ENCODE measurements at regions not wholly inside any gene's neighbourhood (a gene's known extent, or its start where the extent isn't known, plus 50 kb on each side); places are given as distances from the start of the nearest gene placed in this dataset.
"Not testable (repeated sequence)": the region's sequence is repeated elsewhere in the genome, so short reads cannot be mapped to it uniquely, and the experiment has no call there.

DNA sequence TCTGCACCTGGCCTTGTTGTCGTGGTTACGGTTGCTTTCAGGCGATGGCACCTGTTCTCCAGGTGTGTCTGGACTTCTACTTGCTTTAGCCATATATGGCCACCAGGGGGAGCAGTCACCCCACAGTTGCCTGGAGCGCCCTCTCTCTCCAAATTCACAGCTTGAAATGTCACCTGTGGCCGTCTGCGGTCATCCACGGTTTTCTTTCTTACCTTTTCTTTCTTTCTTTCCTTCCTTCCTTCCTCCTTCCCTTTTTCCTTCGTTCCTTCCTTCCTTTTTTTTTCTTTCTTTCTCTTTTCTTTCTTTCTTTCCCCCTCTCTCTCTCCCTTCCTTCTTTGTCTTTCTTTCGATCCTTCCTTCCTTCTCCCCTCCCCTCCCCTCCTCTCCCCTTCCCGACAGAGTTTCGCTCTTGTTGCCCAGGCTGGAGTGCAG is 150.5 kb upstream of the VKORC1L1 start:
- DNase-seq, result peak in 7 of 56 donors; percentile 0 to 3 (median 1)

- DNase-seq, result not testable (repeated sequence)
These were observed 145.7 kb upstream of the VKORC1L1 start for GRCh38 chr7:65727182-65727581.

DNA sequence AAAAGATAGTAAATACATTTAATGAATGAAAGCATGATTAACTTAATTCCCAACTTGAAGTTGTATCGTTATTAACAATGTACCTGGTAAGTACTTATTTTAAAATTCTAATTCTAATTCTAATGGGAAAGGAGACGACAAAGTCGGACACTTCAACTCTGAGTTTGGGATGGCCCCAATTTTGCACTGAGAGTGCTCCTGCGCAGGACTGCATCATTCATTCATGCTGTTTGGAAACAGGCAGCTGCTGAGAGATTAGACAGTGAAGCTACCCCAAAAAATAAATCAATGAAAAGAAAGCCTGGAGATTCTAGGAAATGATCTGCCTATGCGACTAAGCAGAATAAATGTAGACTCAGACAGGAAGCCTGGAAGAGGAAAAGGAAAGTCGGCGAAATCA is 141.7 kb upstream of the VKORC1L1 start:
- DNase-seq, result no peak

GRCh38 chr7:65731562-65732035 is 141.3 kb upstream of the VKORC1L1 start:
- no peak for DNase-seq

DNA sequence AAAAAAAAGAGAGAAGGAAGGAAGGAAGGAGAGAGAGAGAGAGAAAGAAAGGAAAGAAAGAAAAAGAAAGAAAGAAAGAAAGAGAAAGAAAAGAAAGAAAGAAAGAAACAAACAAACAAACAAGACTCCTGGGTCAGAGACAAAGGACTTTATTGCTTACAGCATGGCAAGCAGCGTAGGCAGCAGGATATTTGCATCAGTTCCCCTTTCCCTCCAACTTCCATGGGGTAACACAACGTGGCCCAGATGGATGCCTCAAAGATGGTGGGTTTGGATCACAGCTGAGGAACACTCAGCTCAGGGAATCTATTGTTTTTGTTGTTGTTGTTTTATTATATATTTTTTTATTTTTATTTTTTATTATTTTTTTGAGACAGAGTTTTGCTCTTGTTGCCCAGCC is 128.5 kb upstream of the VKORC1L1 start:
- no peak for DNase-seq

DNA sequence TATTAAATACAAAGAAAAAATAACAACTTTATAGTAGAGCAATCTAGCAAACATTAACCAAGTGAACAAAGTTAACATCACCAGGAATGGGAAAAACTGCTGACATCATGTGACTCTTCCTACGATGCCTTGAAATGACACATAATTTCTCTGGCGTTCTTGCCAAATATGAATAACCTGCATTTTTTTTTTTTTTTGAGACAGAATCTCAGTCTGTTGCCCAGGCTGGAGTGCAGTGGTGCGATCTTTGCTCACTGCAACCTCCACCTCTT is 126.5 kb upstream of the VKORC1L1 start:
- no peak for DNase-seq

- no peak for DNase-seq
These were observed 123.8 kb upstream of the VKORC1L1 start for GRCh38 chr7:65749039-65749438.

GRCh38 chr7:65749518-65749917 is 123.4 kb upstream of the VKORC1L1 start:
- DNase-seq, result no peak

DNA sequence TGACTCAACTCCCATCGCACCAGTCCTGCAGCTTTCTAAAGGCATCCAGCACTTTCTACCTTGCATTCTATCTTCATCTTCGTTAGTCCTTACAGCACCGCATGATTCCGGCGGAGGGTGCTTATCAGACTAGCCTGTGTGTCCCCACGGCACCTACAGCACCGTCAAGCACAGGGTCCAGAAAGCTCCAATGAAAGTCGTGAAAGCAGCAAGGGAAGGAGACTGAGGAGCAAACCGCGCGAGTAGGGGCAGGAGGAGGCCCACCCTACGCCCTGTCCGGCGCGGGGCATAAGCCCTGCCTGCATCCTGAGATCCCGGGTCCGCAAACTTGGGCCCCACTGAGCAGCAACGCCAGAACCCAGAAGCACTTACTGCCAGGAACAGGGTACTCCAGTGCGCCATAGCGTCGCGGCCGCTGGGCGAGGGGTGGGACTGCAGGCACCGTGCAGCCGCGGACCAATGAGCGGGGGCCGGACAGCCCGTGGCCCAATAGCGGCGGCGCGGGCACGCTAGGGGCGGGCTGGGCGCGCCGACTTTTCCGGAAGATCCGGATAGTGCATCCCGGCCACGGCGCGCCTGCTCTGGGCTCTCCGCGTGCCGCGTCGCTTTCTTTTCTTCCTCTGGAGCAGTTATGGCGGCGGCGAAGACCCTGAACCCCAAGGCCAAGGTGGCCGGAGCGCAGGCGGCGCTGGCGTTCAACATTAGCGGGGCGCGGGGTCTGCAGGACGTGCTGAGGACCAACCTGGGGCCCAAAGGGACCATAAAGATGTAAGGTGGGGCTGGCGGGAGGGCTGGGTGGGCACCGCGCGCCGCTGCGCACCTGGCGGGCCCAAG is 122.1 kb upstream of the VKORC1L1 start:
- peak; percentile 42 to 93 (median 82) for DNase-seq

DNA sequence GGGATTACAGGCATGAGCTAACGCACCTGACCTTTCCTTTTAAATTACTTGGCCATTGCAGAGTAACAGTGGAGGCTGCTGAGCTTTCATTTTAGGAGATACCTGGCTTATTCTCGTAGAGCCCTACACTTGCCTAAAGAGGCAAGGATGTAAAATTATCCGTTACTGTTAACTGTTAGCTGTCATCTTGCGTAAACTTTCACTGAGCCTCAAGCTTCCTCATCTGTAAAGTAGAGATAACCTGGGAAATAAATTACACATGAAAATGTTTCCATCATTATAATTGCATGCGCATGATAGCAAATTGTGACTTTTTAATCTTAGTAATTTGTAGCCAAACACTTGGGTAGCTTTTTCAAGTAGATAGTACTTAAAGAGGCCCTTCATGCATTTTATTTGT is 118.8 kb upstream of the VKORC1L1 start:
- not testable (repeated sequence) for DNase-seq

- not testable (repeated sequence) for DNase-seq
These were observed 113.9 kb upstream of the VKORC1L1 start for GRCh38 chr7:65758991-65759390.

DNA sequence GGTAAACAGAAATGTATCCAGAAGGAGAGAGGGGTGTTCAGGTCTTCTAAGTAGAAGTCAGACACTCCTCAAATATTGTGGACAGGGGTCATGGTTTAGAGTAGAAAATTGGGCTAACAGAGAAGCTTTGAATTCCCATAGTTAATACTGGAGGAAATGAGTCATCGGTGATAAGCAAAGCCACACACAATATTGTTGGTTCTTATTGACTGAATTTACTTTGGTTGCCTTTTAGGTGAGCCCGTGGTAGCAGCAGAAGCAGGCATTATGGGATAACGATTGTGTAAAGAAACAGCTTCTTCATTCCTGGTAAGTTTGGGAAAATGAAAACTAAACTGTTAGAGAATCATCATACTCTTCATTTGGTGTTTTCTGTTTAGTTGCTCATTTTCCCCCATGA is 110.2 kb upstream of the VKORC1L1 start:
- DNase-seq, result not testable (repeated sequence)

GRCh38 chr7:65763114-65763513 is 109.8 kb upstream of the VKORC1L1 start:
- not testable (repeated sequence) for DNase-seq

DNA sequence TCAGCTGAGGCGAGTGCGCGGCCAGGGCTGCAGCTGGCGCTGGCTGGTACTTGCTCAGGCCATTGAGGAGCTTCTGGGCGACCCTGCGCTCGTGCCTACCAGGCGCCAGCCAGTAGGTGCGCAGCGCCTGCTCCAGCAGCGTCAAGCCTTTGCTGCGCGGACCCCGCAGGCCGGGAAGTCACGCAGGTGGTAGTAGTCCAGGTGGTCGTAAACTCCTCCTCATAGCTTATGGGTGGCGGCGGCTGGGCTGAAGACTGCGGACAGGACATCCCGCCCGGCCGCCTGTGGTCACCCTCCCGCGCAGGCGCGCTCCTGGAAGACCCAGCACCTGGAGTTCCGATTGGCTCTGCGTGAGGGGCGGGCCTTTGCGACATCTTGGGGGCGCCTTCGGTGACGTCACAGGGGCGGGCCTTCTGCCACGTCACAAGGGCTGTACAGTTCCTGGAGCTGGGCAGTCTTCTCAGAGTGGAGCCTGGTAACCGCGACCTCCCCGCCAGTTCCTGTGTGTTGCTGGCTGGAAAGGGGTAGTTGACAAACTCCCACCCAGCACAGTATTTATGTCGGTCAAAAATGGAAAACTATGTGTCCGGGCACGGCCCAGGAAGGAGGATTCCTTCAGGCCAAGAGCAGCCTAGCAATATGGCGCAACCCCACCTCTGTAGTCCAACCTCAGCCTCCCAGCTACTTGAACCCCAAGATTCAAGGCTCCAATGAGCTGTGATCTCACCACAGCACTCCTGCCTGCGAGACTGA is 102.2 kb upstream of the VKORC1L1 start:
- DNase-seq, result peak; percentile 65 to 99 (median 91)

DNA sequence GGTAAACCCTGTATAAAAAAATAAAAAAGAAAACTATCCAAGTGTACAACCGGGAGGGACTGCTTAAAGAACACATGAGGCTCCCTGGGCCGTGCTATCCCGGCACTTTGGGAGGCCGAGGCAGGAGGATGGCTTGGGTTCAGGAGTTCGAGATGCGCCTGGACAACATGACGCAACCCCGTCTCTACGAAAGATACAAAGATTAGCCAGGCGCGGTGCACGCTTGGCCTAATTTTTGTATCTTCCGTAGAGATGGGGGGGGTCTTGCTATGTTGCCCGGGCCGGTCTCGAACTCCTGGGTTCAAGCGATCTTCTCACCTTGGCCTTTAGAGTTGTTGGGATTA is 101.7 kb upstream of the VKORC1L1 start:
- DNase-seq, result not testable (repeated sequence)

GRCh38 chr7:65776677-65777076 is 96.2 kb upstream of the VKORC1L1 start:
- not testable (repeated sequence) for DNase-seq

- not testable (repeated sequence) for DNase-seq
These were observed 82.9 kb upstream of the VKORC1L1 start for GRCh38 chr7:65789943-65790342.

DNA sequence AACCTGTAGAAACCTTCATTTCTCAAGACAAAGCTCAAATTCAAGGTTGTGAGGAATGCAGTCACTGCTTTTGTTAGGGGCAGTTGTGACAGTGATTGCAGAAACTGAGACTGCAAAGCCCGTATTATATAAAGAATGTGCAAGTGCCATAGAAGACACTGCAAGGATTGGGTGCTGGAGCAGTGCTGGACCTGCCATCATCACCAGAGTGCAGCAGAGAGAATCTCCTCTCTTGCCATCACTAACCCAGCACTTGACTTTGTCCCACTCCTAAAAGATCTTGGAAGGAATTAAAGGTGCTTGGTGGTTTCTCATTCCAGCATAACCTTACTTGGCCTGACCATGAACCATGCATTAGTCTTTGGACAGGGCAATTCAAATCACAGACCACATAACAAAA is 81.1 kb upstream of the VKORC1L1 start:
- DNase-seq, result not testable (repeated sequence)

- DNase-seq, result not testable (repeated sequence)
These were observed 80.1 kb upstream of the VKORC1L1 start for GRCh38 chr7:65792726-65793125.

- not testable (repeated sequence) for DNase-seq
These were observed 78.0 kb upstream of the VKORC1L1 start for GRCh38 chr7:65794671-65795391.

DNA sequence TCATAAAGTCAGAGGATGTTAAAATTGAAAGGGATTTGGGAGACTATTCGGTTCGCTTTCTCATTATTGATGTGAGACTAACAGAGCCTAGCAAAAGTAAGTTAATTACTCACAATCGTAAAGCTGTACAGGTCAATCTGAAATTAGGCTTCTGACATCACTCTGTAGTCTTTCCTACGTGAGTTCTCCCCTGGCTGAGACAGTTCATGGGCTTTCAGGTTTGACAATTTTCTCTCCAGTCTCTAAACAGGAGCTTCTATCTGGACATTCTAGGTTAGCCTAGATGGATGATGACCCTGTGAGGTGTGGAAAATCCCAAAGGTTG is 77.5 kb upstream of the VKORC1L1 start:
- DNase-seq, result not testable (repeated sequence)

GRCh38 chr7:65796205-65796604 is 76.7 kb upstream of the VKORC1L1 start:
- no peak for DNase-seq

All from amygdala (tissue), 56 donors.